Fibroblast of lung (primary cell): ENCODE measurements at regions not wholly inside any gene's neighbourhood (a gene's known extent, or its start where the extent isn't known, plus 50 kb on each side); places are given as distances from the start of the nearest gene placed in this dataset.

Experiments used
- DNase-seq, 2 donors: peaks; one replicate each; pipeline versions ENCODE4 v3.0.0 to v3.0.0-alpha.2; 2010; ENCODE audit warnings: low read depth in 2 of 2
- H2AFZ ChIP-seq: 2 replicates; pipeline ENCODE4 v1.5.1; 2012; ENCODE audit warnings: low read length, control low read depth, inconsistent platforms
- H3K27ac ChIP-seq: 2 replicates; pipeline ENCODE4 v1.5.1; 2011; ENCODE audit warnings: low read length, control low read depth; ENCODE audit not compliant: insufficient read depth
- H3K27me3 ChIP-seq: 2 replicates; pipeline ENCODE4 v1.5.1; 2011; ENCODE audit warnings: mild to moderate bottlenecking, low read length; ENCODE audit not compliant: control insufficient read depth, insufficient read depth
- H3K36me3 ChIP-seq: 2 replicates; pipeline ENCODE4 v1.5.1; 2011; ENCODE audit warnings: low read length; ENCODE audit not compliant: control insufficient read depth, insufficient read depth
- H3K4me1 ChIP-seq: 2 replicates; pipeline ENCODE4 v1.5.1; 2011; ENCODE audit warnings: low read length; ENCODE audit not compliant: control insufficient read depth, insufficient read depth; ENCODE audit errors: extremely low read depth
- H3K4me2 ChIP-seq: 2 replicates; pipeline ENCODE4 v1.5.1; 2011; ENCODE audit warnings: low read length, control low read depth; ENCODE audit not compliant: insufficient read depth; ENCODE audit errors: extremely low read depth
- H3K4me3 ChIP-seq, 4 experiments: fragments of 200-600 bp in 1 of 4; sonication (generic) in 1 of 4; replicated peaks in 1 of 4; 2 replicates each; pipeline ENCODE4 v1.5.1; 2011 to 2016; ENCODE audit warnings: low read length in 4 of 4, low read depth in 3 of 4, mild to moderate bottlenecking in 3 of 4, control low read depth in 2 of 4, inconsistent platforms in 1 of 4, mixed read lengths in 1 of 4; ENCODE audit not compliant: insufficient read depth in 1 of 4; ENCODE audit errors: control extremely low read depth in 1 of 4
- H3K79me2 ChIP-seq: 2 replicates; pipeline ENCODE4 v1.5.1; 2012; ENCODE audit warnings: mild to moderate bottlenecking, low read length, inconsistent platforms; ENCODE audit not compliant: control insufficient read depth, insufficient read depth
- H3K9ac ChIP-seq: 2 replicates; pipeline ENCODE4 v1.5.1; 2011; ENCODE audit warnings: mild to moderate bottlenecking, low read length, control low read depth; ENCODE audit not compliant: insufficient read depth
- H3K9me3 ChIP-seq: 2 replicates; pipeline ENCODE4 v1.5.1; 2012; ENCODE audit warnings: low read depth, low read length; ENCODE audit not compliant: control insufficient read depth, insufficient read depth
- H4K20me1 ChIP-seq: 2 replicates; pipeline ENCODE4 v1.5.1; 2011; ENCODE audit warnings: low read length; ENCODE audit not compliant: control insufficient read depth, insufficient read depth; ENCODE audit errors: extremely low read depth
- EZH2 ChIP-seq: IDR thresholded peaks from 2 replicates; pipeline ENCODE4 v1.5.1; 2012; ENCODE audit warnings: low read length, control low read depth, mild to moderate bottlenecking; ENCODE audit errors: missing control alignments
- TF ChIP-seq, protein P1 (sequence below), 2 donors: IDR thresholded peaks in 1 of 2; conservative IDR thresholded peaks in 1 of 2; 1 replicate in 1 of 2; 2 replicates in 1 of 2; pipeline ENCODE4 v1.5.1; 2011 to 2012; ENCODE audit warnings: low read length in 2 of 2, control low read depth in 1 of 2, inconsistent platforms in 1 of 2, low read depth in 1 of 2, mild to moderate bottlenecking in 1 of 2

DNA sequence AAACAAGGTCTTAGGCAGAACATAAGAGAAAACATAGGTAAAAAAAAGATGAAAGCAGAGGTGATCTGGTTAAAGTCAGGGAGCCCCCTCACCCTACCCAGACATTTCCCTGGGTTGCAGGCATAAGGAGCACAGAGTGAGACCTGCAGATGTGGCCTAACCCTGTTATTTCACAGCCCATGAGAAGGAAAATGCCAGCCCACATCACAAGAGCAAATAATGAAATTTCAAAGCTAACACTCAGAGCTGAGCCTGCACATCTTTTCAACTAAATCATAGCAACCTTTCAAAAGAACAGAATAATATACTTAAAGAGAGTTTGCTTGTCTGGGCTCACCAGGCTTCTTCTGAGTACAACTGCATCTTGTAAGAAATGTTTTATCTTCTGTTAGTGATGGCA lies 295.4 kb downstream of the RPAP3 start:
- H3K79me2 ChIP-seq, result no peaks in the 10 kb centered on the region
- H3K4me1 ChIP-seq, result no peaks in the 10 kb centered on the region
- H3K36me3 ChIP-seq, result no peaks in the 10 kb centered on the region
- H2AFZ ChIP-seq, result no peak overlapping the region
- H3K9me3 ChIP-seq, result no peaks in the 10 kb centered on the region
- no peaks in the 10 kb centered on the region for H4K20me1 ChIP-seq
- no peak for TF ChIP-seq EZH2
- TF ChIP-seq, protein P1, sequence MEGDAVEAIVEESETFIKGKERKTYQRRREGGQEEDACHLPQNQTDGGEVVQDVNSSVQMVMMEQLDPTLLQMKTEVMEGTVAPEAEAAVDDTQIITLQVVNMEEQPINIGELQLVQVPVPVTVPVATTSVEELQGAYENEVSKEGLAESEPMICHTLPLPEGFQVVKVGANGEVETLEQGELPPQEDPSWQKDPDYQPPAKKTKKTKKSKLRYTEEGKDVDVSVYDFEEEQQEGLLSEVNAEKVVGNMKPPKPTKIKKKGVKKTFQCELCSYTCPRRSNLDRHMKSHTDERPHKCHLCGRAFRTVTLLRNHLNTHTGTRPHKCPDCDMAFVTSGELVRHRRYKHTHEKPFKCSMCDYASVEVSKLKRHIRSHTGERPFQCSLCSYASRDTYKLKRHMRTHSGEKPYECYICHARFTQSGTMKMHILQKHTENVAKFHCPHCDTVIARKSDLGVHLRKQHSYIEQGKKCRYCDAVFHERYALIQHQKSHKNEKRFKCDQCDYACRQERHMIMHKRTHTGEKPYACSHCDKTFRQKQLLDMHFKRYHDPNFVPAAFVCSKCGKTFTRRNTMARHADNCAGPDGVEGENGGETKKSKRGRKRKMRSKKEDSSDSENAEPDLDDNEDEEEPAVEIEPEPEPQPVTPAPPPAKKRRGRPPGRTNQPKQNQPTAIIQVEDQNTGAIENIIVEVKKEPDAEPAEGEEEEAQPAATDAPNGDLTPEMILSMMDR (conservative IDR thresholded peaks at IDR 0.05 in 1 of 2, IDR thresholded peaks at IDR 0.05 in 1 of 2; ENCODE audit: low read depth in 1 of 2, low read length in 2 of 2), result no peak
- no peak overlapping the region for H3K27ac ChIP-seq
- DNase-seq, result no peak
- H3K27me3 ChIP-seq, result no peaks in the 10 kb centered on the region
- no peak overlapping the region for H3K9ac ChIP-seq
- H3K4me2 ChIP-seq, result no peak overlapping the region
- H3K4me3 ChIP-seq, result no peak overlapping the region

DNA sequence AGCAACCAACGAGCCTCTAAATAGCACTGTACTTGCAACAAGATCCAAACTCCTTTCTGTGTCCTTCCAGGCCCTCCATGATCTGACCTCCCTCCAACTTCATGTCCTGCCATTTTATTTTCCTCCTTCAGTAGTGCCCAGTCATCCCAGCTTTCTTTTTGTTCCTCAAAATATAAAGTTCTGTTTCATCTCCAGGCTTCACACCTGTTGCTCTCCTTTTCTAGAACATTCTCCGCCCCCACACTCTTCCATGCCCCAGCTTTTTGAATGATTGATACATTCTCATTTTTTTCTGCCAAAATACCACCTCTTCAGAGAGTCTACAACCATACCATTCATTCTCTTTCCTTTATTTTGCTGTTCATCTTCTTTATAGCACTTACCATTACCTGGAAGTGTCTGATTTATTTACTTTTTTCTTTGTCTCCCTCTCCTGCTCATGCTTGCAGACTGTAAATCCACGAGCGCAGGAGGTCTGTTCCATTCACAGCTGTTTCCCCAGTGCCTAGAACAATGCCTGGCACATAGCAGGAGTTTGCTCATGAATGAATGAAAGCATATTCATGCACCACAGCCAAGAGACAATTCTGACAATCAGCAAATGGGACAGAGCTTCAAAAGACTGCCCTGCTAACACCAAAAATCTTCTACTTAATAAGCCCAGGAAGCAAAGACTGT lies 296.4 kb downstream of the RPAP3 start:
- Histone ChIP-seq H4K20me1 (no peaks in the 10 kb centered on the region), H3K27ac (no peak overlapping the region), H2AFZ (no peak overlapping the region), H3K4me3 (no peak overlapping the region), H3K9me3 (no peaks in the 10 kb centered on the region), H3K79me2 (no peaks in the 10 kb centered on the region), H3K36me3 (no peaks in the 10 kb centered on the region), H3K4me2 (no peak overlapping the region), H3K9ac (no peak overlapping the region), H3K27me3 (no peaks in the 10 kb centered on the region), H3K4me1 (no peaks in the 10 kb centered on the region)
- TF ChIP-seq, protein P1 (conservative IDR thresholded peaks at IDR 0.05 in 1 of 2, IDR thresholded peaks at IDR 0.05 in 1 of 2; ENCODE audit: low read depth in 1 of 2, low read length in 2 of 2), result no peak
- TF ChIP-seq EZH2, result no peak
- no peak for DNase-seq

DNA sequence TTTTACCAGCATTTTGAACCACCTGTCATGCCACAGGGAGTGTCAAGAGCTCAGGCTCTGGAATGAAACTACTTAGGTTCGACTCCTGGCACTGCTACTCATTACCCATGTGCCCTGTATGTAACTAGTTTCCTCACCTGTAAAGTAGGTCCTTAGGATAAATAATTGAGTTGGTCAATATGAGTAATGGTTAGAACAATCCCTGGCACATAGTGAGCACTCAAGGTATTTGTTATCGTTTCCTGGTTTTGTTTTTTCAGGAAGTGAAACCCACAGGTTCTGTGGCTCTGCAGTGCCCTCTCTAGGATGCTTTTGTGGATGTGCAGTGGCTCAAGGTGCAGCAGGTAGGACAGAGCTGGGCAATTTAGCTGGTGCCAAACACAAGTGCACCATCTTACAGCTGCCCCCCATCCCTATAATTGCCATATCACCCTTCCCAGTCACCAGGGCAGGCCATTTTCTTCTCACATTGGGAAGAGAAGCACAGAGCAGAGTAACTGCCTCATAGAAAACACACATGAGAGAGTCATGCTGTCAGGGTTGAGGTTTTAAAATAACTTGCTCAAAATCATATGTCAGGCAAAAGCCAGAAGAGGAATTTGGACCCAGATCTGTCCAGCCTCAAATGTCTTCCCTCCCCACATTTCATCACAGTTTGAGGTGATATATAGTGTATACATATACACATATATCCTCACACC lies 297.5 kb downstream of the RPAP3 start:
- TF ChIP-seq EZH2, result no peak
- TF ChIP-seq, protein P1 (conservative IDR thresholded peaks at IDR 0.05 in 1 of 2, IDR thresholded peaks at IDR 0.05 in 1 of 2; ENCODE audit: low read depth in 1 of 2, low read length in 2 of 2), result peak in 1 of 2 donors; percentile 17

More for the DNA sequence above, 297.5 kb downstream of the RPAP3 start:
- Histone ChIP-seq H2AFZ (no peak overlapping the region), H3K4me3 (no peak overlapping the region), H3K9ac (no peak overlapping the region), H3K27ac (no peak overlapping the region), H3K36me3 (no peaks in the 10 kb centered on the region), H3K79me2 (no peaks in the 10 kb centered on the region), H3K4me2 (no peak overlapping the region), H4K20me1 (no peaks in the 10 kb centered on the region), H3K4me1 (no peaks in the 10 kb centered on the region), H3K27me3 (no peaks in the 10 kb centered on the region), H3K9me3 (no peaks in the 10 kb centered on the region)
- DNase-seq, result no peak
